ENCODE measurements at regions not wholly inside any gene's neighbourhood (a gene's known extent, or its start where the extent isn't known, plus 50 kb on each side); places are given as distances from the start of the nearest gene placed in this dataset.

DNA sequence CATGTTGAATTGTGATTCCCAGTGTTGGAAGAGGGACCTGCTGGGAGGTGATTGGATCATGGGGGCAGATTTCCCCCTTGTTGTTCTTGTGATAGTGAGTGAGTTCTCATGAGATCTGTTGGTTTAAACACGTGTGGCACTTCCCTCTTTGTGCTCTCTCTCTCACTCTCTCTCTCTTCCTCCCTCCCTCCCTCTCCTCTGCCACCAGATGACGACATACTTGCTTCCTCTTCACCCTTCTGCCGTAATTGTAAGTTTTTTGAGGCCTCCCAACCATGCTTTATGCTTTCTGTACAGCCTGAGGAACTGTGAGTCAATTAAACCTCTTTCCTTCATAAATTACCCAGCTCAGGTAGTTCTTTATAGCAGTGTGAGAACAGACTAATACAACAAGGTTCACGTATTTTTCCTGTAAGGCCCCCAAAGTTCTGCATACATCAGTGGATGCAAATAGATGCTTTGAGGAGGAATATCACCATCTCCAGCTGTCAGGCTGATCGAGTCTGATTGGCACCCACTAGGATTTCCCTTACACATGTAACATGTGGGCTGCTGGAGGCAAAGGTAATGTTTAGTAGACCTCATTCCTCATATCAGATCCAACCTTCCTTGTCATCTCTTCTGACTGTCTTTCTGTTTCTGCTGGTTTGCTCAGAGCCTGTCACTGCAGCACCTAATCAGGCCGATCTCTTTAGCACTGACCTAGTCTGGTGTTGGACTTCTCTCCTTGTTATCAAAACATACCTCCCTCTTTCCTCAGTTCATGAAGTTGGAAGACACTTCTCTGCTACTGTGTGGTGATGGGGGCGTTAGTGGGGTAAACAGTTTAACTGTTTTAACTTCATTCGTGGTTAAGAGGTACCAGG is 54.3 kb upstream of the BACH2 start:
- no peak for DNase-seq (ENCODE audit: extremely low spot score)
- TF ChIP-seq, protein P1, sequence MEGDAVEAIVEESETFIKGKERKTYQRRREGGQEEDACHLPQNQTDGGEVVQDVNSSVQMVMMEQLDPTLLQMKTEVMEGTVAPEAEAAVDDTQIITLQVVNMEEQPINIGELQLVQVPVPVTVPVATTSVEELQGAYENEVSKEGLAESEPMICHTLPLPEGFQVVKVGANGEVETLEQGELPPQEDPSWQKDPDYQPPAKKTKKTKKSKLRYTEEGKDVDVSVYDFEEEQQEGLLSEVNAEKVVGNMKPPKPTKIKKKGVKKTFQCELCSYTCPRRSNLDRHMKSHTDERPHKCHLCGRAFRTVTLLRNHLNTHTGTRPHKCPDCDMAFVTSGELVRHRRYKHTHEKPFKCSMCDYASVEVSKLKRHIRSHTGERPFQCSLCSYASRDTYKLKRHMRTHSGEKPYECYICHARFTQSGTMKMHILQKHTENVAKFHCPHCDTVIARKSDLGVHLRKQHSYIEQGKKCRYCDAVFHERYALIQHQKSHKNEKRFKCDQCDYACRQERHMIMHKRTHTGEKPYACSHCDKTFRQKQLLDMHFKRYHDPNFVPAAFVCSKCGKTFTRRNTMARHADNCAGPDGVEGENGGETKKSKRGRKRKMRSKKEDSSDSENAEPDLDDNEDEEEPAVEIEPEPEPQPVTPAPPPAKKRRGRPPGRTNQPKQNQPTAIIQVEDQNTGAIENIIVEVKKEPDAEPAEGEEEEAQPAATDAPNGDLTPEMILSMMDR (IDR thresholded peaks at IDR 0.05; ENCODE audit: control extremely low read depth, extremely low read depth, low read depth, missing control alignments), result no peak
- POLR2A ChIA-PET, result no interaction called here
- CTCF ChIA-PET, result interaction anchor here (1.0 kb wide), 1 partner anchor 23 kb away, joined by 3 read pairs; no protein-coding TSS in a partner anchor

DNA sequence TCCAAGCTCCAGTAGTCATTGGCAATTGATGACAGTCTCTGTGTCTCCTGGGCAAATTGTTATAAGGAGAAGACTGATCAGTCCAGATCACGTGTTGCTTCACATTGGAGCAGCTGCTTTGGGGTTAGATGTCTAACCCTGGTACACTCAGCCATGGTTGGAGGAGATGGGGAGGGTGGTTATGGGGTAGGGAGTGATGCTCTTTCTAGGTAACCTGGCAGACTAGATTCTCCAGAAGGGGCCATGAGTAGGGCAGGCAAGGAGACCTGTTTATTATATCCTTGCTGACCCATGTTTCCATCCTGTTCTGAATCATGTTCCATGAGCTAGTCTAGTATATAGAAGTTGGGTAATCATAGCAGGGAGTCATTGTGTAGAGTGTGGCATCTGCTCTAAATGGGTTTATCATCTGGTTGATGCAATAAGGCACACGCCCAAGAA is 50.8 kb upstream of the BACH2 start:
- ChIA-PET CTCF (interaction anchor here (0.8 to 2.2 kb wide), 3 partner anchors 18 to 46 kb away, joined by 3 to 7 read pairs (median 3); no protein-coding TSS in a partner anchor), POLR2A (no interaction called here)
- no peak for DNase-seq (ENCODE audit: extremely low spot score)
- TF ChIP-seq, protein P1 (IDR thresholded peaks at IDR 0.05; ENCODE audit: control extremely low read depth, extremely low read depth, low read depth, missing control alignments), result no peak

DNA sequence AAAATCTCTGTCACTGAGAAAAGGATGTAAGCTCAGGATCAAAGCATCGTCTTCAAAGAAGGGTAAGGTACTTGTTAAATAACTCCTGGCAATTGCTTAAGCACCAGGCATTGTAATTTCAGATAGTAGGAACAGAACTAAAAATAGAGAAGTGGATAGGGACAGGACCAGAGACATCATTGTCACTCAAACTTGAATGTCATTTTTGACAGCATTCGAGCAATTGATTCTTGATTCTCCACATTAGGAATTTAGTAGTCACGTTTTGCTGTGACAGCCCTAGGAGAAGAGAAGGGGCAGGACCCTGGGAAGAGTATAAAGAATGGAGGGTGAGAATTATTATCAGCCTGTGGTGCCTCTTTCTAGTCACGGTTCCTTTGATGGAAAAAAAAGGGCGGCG is 50.1 kb upstream of the BACH2 start:
- CTCF ChIA-PET, result interaction anchor here (0.8 to 1.1 kb wide), 2 partner anchors 14 to 46 kb away, joined by 3 read pairs; no protein-coding TSS in a partner anchor
- DNase-seq (ENCODE audit: extremely low spot score), result no peak

More for the DNA sequence above, 50.1 kb upstream of the BACH2 start:
- TF ChIP-seq, protein P1 (IDR thresholded peaks at IDR 0.05; ENCODE audit: control extremely low read depth, extremely low read depth, low read depth, missing control alignments), result no peak
- POLR2A ChIA-PET, result no interaction called here

Measured in GM10248 (cell line).